AG10803 (cell line): ENCODE measurements at regions not wholly inside any gene's neighbourhood (a gene's known extent, or its start where the extent isn't known, plus 50 kb on each side); places are given as distances from the start of the nearest gene placed in this dataset.

Source experiments
- DNase-seq: peaks from one replicate; pipeline ENCODE4 v3.0.0; 2010; ENCODE audit warnings: low read depth
- H3K4me3 ChIP-seq: 2 replicates; pipeline ENCODE4 v1.5.1; 2011; ENCODE audit warnings: mild to moderate bottlenecking, low read length, control low read depth
- TF ChIP-seq, protein P1 (sequence below): conservative IDR thresholded peaks from 2 replicates; pipeline ENCODE4 v1.5.1; 2011; ENCODE audit warnings: mild to moderate bottlenecking, low read length, control low read depth, inconsistent platforms

DNA sequence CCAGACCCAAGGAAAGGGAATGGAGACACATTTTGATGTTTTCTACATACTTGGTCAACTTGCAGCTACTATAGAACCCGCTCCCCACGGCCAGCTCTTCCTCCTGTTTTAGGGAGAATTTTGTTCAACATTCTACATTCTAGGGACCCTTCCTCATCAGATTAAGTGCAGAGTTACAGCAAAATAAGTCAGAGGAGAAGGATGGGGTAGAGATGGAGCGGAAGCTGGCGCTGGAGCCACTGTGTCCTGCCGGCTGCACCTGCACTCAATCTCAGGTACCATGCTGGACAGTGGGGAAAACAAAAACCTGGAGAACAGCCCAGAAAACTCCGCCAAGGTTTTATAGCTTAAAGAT lies 79.4 kb upstream of the EN2 start:
- TF ChIP-seq, protein P1, sequence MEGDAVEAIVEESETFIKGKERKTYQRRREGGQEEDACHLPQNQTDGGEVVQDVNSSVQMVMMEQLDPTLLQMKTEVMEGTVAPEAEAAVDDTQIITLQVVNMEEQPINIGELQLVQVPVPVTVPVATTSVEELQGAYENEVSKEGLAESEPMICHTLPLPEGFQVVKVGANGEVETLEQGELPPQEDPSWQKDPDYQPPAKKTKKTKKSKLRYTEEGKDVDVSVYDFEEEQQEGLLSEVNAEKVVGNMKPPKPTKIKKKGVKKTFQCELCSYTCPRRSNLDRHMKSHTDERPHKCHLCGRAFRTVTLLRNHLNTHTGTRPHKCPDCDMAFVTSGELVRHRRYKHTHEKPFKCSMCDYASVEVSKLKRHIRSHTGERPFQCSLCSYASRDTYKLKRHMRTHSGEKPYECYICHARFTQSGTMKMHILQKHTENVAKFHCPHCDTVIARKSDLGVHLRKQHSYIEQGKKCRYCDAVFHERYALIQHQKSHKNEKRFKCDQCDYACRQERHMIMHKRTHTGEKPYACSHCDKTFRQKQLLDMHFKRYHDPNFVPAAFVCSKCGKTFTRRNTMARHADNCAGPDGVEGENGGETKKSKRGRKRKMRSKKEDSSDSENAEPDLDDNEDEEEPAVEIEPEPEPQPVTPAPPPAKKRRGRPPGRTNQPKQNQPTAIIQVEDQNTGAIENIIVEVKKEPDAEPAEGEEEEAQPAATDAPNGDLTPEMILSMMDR, result no peak
- DNase-seq, result no peak
- H3K4me3 ChIP-seq, result no peak overlapping the region

DNA sequence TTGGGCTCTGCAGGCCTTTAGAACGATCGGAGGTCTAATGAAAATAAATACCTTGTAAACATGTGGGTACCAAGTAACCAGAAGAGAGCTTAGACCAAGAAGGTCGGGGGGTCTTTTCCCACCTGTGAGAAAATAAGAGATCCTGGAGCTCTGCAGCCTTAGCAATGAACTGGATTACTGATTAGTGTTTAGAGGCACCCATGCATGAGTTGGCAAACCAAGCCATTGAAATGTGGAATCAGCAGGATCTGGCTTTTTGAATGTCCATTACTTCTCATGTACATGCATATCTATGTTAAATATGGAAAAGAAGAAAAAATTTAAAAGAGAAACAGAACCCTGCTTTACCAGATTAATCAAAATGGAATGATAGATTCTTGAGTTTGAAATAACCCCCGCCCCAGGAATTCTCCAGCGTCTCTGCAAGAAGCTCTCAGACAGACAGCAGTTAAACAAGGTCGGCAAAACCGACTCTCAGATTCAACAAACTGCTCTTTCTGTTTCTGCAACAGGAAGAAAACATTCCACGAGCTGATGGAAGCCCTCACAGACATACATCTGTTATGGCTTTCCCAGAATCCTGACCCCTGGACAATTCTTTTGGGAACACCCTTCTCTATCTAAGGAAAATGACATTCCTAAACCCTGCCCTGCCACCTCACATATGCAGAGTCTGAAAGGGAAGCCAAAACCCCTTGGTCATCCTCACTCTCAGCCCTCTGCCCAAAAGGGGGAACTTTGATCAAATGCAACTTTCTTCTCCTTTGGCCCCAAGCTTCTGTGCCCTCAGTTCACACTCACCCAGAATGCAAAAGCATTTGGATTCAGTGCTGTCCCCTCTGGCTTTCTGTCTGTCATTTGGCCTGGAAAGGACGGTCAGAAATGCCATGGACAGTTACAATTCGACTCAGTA lies 78.7 kb upstream of the EN2 start:
- no peak overlapping the region for H3K4me3 ChIP-seq
- TF ChIP-seq, protein P1, result no peak
- no peak for DNase-seq

DNA sequence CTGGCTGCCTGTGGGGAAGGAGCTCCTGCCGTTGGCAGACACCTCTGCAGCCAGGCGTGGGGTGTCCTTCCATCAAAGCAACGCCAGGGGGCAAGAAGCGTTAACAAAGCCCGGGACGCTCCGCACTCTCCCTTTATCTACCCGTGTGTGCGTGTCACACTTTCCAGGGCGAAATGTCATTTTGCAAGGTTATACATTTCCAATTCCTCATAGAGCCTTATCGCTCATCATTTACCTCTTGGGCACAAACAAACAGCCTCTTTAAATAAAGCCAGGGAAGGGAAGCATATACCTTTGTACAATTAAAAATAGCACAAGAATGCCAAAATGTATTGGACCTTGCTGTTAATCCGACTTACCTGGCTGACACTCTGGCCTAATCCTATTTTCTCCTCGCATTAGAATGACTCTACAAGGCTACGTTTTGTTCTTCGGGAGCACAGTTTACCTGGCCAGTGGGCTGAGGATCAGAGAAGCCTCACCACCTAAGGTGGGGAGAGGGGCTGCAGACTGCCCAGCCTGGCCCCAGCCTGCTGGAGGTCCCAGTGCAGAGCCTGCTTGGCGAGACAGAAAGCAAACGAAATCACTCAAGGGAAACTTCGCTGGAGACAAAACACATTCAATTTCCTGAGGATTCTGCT lies 77.6 kb upstream of the EN2 start:
- TF ChIP-seq, protein P1, result peak; percentile 85
- no peak overlapping the region for H3K4me3 ChIP-seq
- peak; percentile 64 for DNase-seq

DNA sequence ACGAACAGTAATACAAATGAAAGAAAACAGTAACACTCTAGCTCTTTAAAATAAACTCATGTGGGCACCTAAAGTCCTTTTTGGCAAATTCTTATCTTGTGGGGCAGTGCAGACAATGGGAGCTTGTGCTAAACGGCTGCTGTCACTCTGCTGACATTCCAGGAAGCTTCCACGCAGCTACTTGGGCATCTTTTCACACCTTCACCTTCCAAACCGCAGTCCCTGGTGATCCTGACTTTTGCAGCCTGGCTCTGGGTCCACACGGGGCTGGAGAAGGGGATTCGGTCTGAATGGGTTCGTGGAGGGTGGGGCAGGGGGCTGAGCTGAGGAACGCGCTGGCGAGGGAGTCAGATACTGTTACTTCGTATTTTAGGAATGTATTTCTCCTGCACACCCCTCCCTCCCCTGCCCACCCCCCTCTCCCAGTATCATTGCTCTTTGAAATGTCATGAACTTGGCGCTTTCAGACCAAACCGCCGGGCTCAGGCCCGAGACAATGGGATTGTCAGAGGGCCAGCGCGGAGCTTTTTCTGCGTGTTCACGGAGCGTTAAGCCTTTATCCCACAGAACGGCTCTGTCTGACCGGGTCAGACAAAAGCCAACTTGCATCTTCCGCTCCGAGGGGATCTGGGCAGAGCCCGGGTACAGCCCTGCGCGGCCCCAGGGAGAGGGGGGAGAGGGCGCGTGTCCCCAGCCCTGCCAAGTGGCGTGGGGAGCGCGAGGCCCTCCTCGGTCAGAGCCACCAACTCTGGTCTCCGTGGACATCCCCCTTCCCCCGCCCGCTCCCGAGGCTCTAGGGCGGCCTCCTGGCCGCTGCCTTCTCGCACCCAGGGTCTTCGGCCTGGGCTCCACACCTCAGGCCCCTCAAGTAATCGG lies 76.7 kb upstream of the EN2 start:
- TF ChIP-seq, protein P1, result no peak
- DNase-seq, result no peak
- no peak overlapping the region for H3K4me3 ChIP-seq

DNA sequence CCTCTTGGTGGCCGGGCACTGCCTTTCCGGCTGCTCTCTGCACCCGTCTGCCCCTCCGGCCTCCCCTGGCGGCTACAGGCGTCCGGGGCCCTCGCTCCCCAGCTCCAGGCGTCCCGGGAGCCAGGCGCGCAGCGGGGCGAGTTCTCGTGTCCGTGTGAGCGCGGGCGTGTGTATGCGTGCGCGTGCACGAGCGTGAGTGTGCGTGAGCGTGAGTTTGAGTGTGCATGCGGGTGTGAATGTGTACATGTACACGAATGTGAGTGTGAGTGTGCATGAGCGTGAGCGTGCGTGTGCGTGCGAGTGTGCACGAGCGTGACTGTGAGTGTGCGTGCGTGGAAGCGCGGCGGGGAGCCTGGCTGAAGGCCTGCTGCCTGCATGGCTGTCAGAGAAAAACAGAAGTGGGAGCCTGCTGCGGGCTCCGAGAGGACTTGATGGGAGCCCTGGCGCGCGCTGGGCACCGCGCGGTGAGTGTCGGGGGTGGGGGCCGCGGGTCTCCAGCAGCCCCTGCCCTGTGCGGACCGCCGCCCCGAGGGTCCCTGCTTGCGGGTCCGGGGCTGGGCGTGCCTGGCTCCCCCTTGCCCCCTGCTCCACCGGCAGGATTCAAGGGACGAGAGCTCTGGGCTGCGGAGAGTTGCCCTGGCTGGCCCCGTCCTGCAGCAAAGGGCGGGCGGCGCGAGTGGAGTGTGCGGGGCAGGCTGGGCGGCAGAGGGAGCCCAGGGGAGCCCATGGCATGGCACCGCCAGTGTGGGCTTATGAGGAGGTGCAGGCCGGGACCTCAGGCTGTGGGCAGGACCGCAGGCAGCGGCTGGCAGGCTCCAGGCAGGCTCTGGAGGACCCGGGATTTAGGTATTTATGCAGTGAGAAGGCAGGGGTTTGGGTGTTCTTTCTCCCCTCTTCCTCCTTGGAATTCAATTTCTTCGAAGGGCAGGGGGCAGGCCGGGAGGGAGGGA lies 75.8 kb upstream of the EN2 start:
- H3K4me3 ChIP-seq, result peak overlapping the region; percentile 20; the same call in 1 of the 2 replicates
- TF ChIP-seq, protein P1, result no peak
- no peak for DNase-seq

DNA sequence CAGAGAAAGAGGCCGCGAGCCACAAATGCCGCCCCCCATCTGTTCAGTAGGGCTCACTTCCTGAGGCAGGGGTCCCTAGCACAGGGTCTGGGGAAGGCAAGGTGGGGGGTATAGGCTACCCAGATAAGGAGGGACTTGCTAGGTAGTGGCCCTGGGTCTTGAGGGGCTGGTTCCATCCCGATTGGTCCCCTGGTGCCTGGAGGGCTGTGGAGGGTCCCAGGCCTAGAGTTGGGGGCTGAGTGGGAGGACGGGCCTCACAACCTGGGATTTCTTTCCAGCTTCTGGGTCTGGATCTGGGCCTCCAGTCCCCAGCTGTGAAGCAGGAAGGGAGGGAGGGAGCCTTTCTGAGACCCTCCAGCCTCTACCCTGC lies 75.1 kb upstream of the EN2 start:
- TF ChIP-seq, protein P1, result no peak
- DNase-seq, result no peak
- no peak overlapping the region for H3K4me3 ChIP-seq
